ENCODE measurements at regions not wholly inside any gene's neighbourhood (a gene's known extent, or its start where the extent isn't known, plus 50 kb on each side); places are given as distances from the start of the nearest gene placed in this dataset.
A peak's percentile ranks its signal among the peaks of the same experiment; 100 is the strongest.
"Not testable (repeated sequence)": the region's sequence is repeated elsewhere in the genome, so short reads cannot be mapped to it uniquely, and the experiment has no call there.

DNA sequence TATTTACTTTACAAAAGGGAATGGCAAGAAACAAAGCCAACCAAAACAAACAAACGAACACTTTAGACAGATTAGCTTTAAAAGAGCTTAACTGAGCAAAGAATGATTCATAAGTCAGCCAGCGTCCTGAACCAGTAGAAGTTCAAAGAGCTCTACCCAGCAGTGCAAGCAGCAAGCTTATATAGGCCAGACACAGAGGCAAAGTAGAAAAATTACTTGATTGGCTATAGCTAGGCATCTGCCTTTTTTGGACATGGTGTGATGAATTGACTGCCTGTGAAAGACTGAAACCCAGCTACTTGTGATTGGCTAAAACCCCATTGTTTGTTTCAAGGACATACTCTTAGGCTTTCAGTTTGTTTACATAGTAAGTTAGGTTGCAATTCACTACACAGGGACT, 2120.0 kb upstream of the RAG2 start:
- Mint-ChIP-seq H3K4me3 (ENCODE audit: unreplicated experiment) (no peak overlapping the region), H3K9me3 (ENCODE audit: low read depth) (peaks cover 4% of the 10 kb centered on the region), H3K27ac (ENCODE audit: unreplicated experiment) (no peak overlapping the region), H3K4me1 (ENCODE audit: low read depth) (peaks cover 26% of the 10 kb centered on the region), H3K27me3 (ENCODE audit: low read depth) (no peaks in the 10 kb centered on the region), H3K36me3 (ENCODE audit: low read depth) (no peaks in the 10 kb centered on the region)
- DNase-seq (ENCODE audit: low spot score), result no peak
- TF ChIP-seq, protein P1, sequence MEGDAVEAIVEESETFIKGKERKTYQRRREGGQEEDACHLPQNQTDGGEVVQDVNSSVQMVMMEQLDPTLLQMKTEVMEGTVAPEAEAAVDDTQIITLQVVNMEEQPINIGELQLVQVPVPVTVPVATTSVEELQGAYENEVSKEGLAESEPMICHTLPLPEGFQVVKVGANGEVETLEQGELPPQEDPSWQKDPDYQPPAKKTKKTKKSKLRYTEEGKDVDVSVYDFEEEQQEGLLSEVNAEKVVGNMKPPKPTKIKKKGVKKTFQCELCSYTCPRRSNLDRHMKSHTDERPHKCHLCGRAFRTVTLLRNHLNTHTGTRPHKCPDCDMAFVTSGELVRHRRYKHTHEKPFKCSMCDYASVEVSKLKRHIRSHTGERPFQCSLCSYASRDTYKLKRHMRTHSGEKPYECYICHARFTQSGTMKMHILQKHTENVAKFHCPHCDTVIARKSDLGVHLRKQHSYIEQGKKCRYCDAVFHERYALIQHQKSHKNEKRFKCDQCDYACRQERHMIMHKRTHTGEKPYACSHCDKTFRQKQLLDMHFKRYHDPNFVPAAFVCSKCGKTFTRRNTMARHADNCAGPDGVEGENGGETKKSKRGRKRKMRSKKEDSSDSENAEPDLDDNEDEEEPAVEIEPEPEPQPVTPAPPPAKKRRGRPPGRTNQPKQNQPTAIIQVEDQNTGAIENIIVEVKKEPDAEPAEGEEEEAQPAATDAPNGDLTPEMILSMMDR (IDR thresholded peaks at IDR 0.05), result no peak

DNA sequence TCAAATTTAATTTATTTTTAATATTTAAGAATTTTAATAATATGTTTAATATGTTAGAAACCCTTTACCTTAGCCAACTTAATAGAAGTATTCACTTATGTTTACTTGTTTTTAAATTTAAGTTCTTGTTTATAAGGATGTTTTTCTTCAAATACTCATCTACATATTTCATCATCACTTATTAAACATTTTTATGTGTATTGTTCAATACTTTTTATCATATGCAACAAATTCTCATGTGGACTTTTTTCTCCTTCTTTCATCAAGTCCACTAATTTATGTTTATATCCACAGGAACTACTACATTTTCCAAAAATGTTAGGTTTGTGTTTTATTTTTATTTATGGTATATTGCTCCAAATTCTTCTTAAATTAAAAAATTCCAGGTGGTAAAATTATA, 2113.1 kb upstream of the RAG2 start:
- peaks cover 10% of the 10 kb centered on the region for H3K4me1 Mint-ChIP-seq (ENCODE audit: low read depth)
- H3K9me3 Mint-ChIP-seq (ENCODE audit: low read depth), result no peaks in the 10 kb centered on the region
- H3K27ac Mint-ChIP-seq (ENCODE audit: unreplicated experiment), result no peak overlapping the region
- H3K36me3 Mint-ChIP-seq (ENCODE audit: low read depth), result no peaks in the 10 kb centered on the region
- no peaks in the 10 kb centered on the region for H3K27me3 Mint-ChIP-seq (ENCODE audit: low read depth)
- no peak for DNase-seq (ENCODE audit: low spot score)
- TF ChIP-seq, protein P1 (IDR thresholded peaks at IDR 0.05), result no peak
- H3K4me3 Mint-ChIP-seq (ENCODE audit: unreplicated experiment), result no peak overlapping the region

DNA sequence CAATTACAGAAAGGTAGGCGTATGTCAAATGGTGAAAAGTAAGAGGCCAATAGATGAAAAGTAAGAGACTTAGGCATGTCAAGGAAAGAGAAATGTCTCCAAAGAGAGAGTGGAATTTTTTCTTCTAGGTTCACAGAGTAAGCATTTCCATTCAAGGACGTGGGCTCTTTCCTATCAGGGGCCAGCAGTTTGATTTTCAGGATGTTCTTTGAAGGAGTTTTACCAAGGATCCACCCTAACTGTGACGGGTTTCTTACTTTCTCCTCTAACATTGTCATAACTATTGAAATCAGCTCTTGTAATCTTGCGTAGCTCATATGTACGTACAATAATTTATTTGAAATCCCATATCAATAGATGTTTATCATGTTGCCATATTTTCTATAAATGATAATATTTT, 2112.2 kb upstream of the RAG2 start:
- Mint-ChIP-seq H3K27ac (ENCODE audit: unreplicated experiment) (no peak overlapping the region), H3K4me3 (ENCODE audit: unreplicated experiment) (no peak overlapping the region), H3K4me1 (ENCODE audit: low read depth) (peaks cover 10% of the 10 kb centered on the region), H3K27me3 (ENCODE audit: low read depth) (no peaks in the 10 kb centered on the region), H3K9me3 (ENCODE audit: low read depth) (no peaks in the 10 kb centered on the region), H3K36me3 (ENCODE audit: low read depth) (no peaks in the 10 kb centered on the region)
- TF ChIP-seq, protein P1 (IDR thresholded peaks at IDR 0.05), result no peak
- DNase-seq (ENCODE audit: low spot score), result no peak

DNA sequence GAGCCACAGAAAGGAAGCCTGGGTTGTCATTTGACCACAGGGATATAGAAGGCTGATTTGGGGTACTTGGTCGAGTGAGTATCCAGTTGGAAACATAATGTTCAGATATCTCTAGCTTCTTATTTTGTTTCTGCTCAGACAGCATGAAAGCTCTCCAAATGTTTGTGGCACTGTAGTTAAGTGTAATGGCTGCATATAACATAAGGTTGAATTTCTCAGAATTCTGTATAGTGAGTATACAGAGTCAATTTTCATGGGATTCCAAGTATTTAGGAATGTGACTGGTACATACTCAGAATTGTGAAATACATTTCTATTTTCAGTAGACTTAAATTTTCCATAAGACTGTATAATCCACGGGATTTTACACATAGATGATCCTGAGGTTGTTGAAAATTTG, 2102.1 kb upstream of the RAG2 start:
- no peaks in the 10 kb centered on the region for H3K36me3 Mint-ChIP-seq (ENCODE audit: low read depth)
- peaks cover 18% of the 10 kb centered on the region for H3K4me1 Mint-ChIP-seq (ENCODE audit: low read depth)
- peaks cover 6% of the 10 kb centered on the region for H3K9me3 Mint-ChIP-seq (ENCODE audit: low read depth)
- no peak for DNase-seq (ENCODE audit: low spot score)
- H3K4me3 Mint-ChIP-seq (ENCODE audit: unreplicated experiment), result no peak overlapping the region
- TF ChIP-seq, protein P1 (IDR thresholded peaks at IDR 0.05), result no peak
- H3K27ac Mint-ChIP-seq (ENCODE audit: unreplicated experiment), result no peak overlapping the region
- no peaks in the 10 kb centered on the region for H3K27me3 Mint-ChIP-seq (ENCODE audit: low read depth)

DNA sequence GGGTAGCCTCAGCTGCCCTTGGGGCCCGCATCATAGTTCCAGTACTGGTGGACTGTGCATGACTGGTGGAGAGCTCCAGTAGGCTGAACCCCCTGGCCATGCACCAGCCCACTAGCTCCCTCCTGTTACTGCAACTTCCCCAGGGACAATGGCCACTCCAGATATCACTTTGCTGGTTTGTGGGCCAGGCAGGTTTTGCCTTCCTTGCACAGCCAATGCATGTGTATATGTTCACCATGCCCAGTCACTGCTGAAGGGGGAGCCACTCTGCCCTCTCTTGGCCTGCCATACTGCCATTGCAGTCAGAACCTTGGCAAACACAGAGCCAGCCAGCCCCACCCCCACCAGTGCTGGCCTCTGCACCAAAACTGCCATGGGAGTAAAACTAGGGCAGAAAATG, 2095.3 kb upstream of the RAG2 start:
- DNase-seq (ENCODE audit: low spot score), result no peak
- Mint-ChIP-seq H3K4me3 (ENCODE audit: unreplicated experiment) (no peak overlapping the region), H3K27ac (ENCODE audit: unreplicated experiment) (no peak overlapping the region), H3K4me1 (ENCODE audit: low read depth) (peaks cover 12% of the 10 kb centered on the region), H3K27me3 (ENCODE audit: low read depth) (no peaks in the 10 kb centered on the region), H3K9me3 (ENCODE audit: low read depth) (no peaks in the 10 kb centered on the region), H3K36me3 (ENCODE audit: low read depth) (no peaks in the 10 kb centered on the region)
- TF ChIP-seq, protein P1 (IDR thresholded peaks at IDR 0.05), result no peak

DNA sequence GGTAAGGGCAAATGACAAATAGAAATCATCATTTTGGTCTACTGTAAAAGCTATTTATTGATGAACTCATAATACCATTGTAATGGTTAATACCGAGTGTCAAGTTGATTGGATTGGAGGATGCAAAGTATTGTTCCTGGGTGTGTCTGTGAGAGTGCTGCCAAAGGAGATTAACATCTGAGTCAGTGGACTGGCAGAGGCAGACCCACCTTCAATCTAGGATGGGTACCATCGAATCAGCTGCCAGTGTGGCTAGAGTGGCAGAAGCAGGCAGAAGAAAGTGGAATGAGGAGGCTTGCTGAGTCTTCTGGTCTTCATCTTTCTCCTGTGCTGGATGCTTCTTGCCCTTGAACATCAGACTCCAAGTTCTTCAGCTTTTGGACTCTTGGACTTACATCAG, 2092.2 kb upstream of the RAG2 start:
- H3K9me3 Mint-ChIP-seq (ENCODE audit: low read depth); H3K36me3 Mint-ChIP-seq (ENCODE audit: low read depth); H3K4me3 Mint-ChIP-seq (ENCODE audit: unreplicated experiment); DNase-seq (ENCODE audit: low spot score); H3K27me3 Mint-ChIP-seq (ENCODE audit: low read depth): not testable (repeated sequence)
- peak overlapping the region; percentile 39 for H3K27ac Mint-ChIP-seq (ENCODE audit: unreplicated experiment)
- peaks cover 12% of the 10 kb centered on the region for H3K4me1 Mint-ChIP-seq (ENCODE audit: low read depth)

Measured in chondrocyte (in vitro differentiated cells).